B cell (primary cell): ENCODE measurements at regions not wholly inside any gene's neighbourhood (a gene's known extent, or its start where the extent isn't known, plus 50 kb on each side); places are given as distances from the start of the nearest gene placed in this dataset.

ENCODE experiments used
- EZH2 ChIP-seq: IDR thresholded peaks from 2 replicates; pipeline ENCODE4 v1.6.1; 2012; ENCODE audit warnings: borderline replicate concordance, low read depth, mild to moderate bottlenecking, moderate library complexity, low read length; ENCODE audit not compliant: insufficient read depth, poor library complexity, severe bottlenecking
- TF ChIP-seq, protein P1 (sequence below): fragments of 200-600 bp; IDR thresholded peaks from one replicate; pipeline ENCODE4 v1.8.0; 2022; ENCODE audit warnings: antibody characterized with exemption, mild to moderate bottlenecking

- TF ChIP-seq, protein P1, sequence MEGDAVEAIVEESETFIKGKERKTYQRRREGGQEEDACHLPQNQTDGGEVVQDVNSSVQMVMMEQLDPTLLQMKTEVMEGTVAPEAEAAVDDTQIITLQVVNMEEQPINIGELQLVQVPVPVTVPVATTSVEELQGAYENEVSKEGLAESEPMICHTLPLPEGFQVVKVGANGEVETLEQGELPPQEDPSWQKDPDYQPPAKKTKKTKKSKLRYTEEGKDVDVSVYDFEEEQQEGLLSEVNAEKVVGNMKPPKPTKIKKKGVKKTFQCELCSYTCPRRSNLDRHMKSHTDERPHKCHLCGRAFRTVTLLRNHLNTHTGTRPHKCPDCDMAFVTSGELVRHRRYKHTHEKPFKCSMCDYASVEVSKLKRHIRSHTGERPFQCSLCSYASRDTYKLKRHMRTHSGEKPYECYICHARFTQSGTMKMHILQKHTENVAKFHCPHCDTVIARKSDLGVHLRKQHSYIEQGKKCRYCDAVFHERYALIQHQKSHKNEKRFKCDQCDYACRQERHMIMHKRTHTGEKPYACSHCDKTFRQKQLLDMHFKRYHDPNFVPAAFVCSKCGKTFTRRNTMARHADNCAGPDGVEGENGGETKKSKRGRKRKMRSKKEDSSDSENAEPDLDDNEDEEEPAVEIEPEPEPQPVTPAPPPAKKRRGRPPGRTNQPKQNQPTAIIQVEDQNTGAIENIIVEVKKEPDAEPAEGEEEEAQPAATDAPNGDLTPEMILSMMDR, result no peak
- TF ChIP-seq EZH2, result no peak
Observed at GRCh38 chr5:155929112-155929511, 397.9 kb upstream of the SGCD start.
